WERI-Rb-1 (cell line): ENCODE measurements at regions not wholly inside any gene's neighbourhood (a gene's known extent, or its start where the extent isn't known, plus 50 kb on each side); places are given as distances from the start of the nearest gene placed in this dataset.

Source experiments
- DNase-seq: peaks from one replicate; pipeline ENCODE4 v3.0.0-alpha.2; 2020
- H3K27ac ChIP-seq: fragments of 250-450 bp; sonication (Bioruptor Pico); 2 replicates; pipeline ENCODE4 v1.5.1; 2020; ENCODE audit warnings: mild to moderate bottlenecking, moderate library complexity
- H3K27me3 ChIP-seq: fragments of 250-450 bp; sonication (Bioruptor Pico); 2 replicates; pipeline ENCODE4 v1.5.1; 2021; ENCODE audit warnings: mild to moderate bottlenecking, low read depth, moderate library complexity; ENCODE audit not compliant: insufficient read depth, severe bottlenecking
- H3K36me3 ChIP-seq: fragments of 250-450 bp; sonication (Bioruptor Pico); 2 replicates; pipeline ENCODE4 v1.5.1; 2020; ENCODE audit warnings: mild to moderate bottlenecking, moderate library complexity
- H3K4me3 ChIP-seq: 2 replicates; pipeline ENCODE4 v1.5.1; 2011; ENCODE audit warnings: low read depth, mild to moderate bottlenecking, control low read depth, low read length
- H3K9me3 ChIP-seq: fragments of 250-450 bp; sonication (Bioruptor Pico); 2 replicates; pipeline ENCODE4 v1.5.1; 2021; ENCODE audit warnings: mild to moderate bottlenecking, moderate library complexity; ENCODE audit not compliant: severe bottlenecking
- CTCF ChIP-seq: IDR thresholded peaks from 2 replicates; pipeline ENCODE4 v1.5.1; 2011; ENCODE audit warnings: low read depth, mild to moderate bottlenecking, control low read depth, inconsistent platforms, low read length

- no peak for DNase-seq
- TF ChIP-seq CTCF = no peak
- H3K36me3 ChIP-seq = no peaks in the 10 kb centered on the region
- no peak overlapping the region for H3K27ac ChIP-seq
- no peak overlapping the region for H3K4me3 ChIP-seq
- no peaks in the 10 kb centered on the region for H3K27me3 ChIP-seq
- no peaks in the 10 kb centered on the region for H3K9me3 ChIP-seq
Measured at GRCh38 chr4:27248829-27249228, 388.2 kb downstream of the STIM2 start.

- Histone ChIP-seq H3K9me3 (no peaks in the 10 kb centered on the region), H3K27ac (no peak overlapping the region), H3K27me3 (no peaks in the 10 kb centered on the region), H3K4me3 (no peak overlapping the region), H3K36me3 (no peaks in the 10 kb centered on the region)
- no peak for TF ChIP-seq CTCF
- DNase-seq = no peak
Measured at GRCh38 chr4:27251771-27252170, 391.1 kb downstream of the STIM2 start.

- Histone ChIP-seq H3K9me3 (peaks cover 2% of the 10 kb centered on the region), H3K36me3 (no peaks in the 10 kb centered on the region), H3K4me3 (no peak overlapping the region), H3K27ac (no peak overlapping the region), H3K27me3 (no peaks in the 10 kb centered on the region)
- TF ChIP-seq CTCF = no peak
- DNase-seq = no peak
Measured at GRCh38 chr4:27267339-27267969, 406.8 kb downstream of the STIM2 start.

- no peaks in the 10 kb centered on the region for H3K27me3 ChIP-seq
- H3K36me3 ChIP-seq = no peaks in the 10 kb centered on the region
- TF ChIP-seq CTCF = no peak
- peaks cover 2% of the 10 kb centered on the region for H3K9me3 ChIP-seq
- no peak overlapping the region for H3K27ac ChIP-seq
- H3K4me3 ChIP-seq = no peak overlapping the region
- no peak for DNase-seq
Measured at GRCh38 chr4:27267970-27268355, 407.3 kb downstream of the STIM2 start.

GRCh38 chr4:27270435-27270834 lies 409.8 kb downstream of the STIM2 start:
- Histone ChIP-seq H3K27me3 (no peaks in the 10 kb centered on the region), H3K4me3 (no peak overlapping the region), H3K9me3 (no peaks in the 10 kb centered on the region), H3K27ac (no peak overlapping the region), H3K36me3 (no peaks in the 10 kb centered on the region)
- no peak for DNase-seq
- no peak for TF ChIP-seq CTCF

- H3K4me3 ChIP-seq = no peak overlapping the region
- no peaks in the 10 kb centered on the region for H3K36me3 ChIP-seq
- DNase-seq = no peak
- H3K27me3 ChIP-seq = no peaks in the 10 kb centered on the region
- no peaks in the 10 kb centered on the region for H3K9me3 ChIP-seq
- no peak overlapping the region for H3K27ac ChIP-seq
- TF ChIP-seq CTCF = no peak
Measured at GRCh38 chr4:27271555-27271954, 410.9 kb downstream of the STIM2 start.
